ENCODE measurements at regions not wholly inside any gene's neighbourhood (a gene's known extent, or its start where the extent isn't known, plus 50 kb on each side); places are given as distances from the start of the nearest gene placed in this dataset.

DNA sequence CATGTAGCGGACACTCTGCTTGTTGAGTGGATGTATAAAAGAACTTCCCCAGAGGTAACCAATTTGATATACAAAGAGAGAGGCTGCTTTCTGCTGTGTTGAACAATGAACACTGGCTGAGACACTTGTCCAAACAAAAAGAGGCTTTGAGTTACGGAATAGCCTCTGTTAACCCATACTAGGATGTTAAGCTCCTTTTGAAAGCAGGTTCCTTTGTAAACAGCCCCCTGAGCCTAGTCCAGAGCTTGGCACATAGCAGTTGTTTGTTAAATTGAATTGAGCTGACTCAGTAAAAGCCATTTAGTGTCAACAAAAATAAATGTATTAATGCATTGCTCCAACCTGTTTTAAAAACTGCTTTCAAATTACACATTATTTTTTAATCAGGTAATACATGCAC is 200.1 kb downstream of the MZT1 start:
- no peak for DNase-seq

DNA sequence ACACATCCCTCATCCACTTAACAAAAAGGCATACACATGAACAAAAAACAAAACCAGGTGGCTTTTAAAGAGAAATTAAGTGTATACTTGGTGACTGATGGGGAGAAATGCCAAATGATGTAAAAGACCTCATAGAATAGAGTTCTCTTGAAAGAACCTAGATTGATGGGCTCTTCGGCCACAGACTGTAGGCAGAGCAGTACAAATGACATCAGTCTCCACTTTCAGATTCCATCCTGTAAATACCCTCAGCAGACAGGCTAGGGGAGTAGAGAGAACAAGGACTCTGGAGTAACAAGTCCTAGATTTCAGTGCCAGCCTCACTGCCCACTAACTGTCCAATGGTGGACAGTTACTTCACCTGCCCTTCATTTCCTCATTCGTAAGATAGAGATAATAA is 203.8 kb downstream of the MZT1 start:
- no peak for DNase-seq

DNA sequence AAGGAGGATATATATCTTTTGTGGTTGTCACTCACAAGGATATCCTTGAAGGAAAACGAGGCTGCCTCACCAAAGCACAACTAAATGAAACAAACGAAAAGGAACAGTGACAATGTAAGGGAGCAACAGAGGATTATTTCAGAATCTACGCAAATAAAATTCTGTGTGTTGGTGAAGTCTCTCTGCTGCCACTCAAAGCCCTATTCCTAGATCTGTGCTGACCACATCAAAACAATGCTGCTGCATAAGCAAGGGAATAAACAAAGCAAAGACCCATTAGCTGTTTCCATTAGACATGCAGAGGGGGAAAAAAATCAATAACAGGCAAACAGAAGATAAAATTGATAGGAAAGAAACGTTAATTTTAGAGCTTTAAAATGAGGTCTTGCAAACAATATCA is 204.4 kb downstream of the MZT1 start:
- DNase-seq = no peak

DNA sequence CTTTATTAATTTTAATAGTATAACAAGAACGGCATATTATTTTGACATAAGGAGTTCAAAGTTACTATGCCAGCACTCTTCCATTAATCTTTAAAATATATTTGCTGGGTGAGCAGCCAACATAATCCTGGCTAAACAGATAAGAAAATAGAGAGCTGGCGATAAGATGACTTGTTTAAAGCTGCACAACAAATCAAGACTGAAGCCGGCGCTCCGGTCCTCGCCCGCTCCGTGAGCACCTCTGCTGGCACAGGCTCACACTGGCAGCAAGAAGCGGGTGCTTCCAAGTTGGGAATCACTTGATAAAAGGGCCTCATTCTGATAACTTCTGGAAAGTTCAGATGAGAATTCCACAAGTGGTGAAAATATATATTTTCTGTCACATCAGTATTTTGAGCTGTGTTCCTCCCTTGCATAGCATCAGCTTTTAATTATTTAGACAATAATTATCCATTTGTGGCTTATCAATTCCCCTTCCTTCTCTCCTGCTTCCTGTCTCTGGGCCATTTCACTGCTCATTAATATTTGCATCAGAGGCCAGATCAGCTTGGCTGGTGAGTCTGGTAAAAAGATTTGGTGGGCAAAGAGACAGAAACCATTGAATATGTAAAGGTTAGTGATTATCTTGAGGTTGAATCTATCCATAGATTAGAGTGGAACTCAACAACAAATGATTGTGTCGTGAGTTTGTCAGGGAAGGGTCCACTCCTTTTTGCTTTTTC is 205.3 kb downstream of the MZT1 start:
- DNase-seq = no peak

DNA sequence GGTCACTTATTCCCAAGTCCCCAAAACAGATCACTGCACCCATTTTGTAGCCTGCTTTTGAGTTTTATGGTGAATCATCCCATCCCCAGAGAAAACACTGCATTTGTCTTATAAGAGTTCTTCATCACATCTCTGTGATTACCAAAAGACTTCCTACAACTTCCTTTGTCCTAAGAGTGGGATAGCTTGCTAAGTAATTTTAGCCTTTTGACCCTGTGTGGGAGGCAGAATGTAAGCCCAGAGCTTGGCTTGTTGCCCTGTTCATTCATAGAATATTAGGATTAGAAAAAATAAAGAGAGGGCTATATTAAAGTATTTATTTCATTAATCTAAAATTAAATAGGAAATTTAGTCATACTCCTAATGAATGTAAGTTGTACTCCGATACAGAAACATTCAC is 213.3 kb downstream of the MZT1 start:
- no peak for DNase-seq

DNA sequence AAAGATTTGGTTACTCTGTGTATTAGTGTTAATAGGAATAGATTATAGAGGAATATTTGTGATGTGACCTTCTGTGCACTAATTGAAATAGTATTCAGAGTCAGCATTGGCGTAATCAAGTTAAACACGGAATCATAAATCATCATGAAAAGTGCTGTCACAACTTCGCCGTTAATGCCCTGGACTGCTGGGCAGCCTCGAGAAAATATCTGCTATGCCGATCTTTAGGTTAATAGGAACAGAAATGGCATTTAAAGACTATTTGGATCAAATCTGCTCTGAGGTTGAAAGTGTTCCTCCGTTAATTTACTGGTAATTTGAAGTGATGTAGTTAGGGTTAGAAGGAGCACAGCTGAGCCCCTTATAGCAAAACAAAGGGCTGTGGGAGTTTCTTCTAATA is 219.0 kb downstream of the MZT1 start:
- no peak for DNase-seq

DNA sequence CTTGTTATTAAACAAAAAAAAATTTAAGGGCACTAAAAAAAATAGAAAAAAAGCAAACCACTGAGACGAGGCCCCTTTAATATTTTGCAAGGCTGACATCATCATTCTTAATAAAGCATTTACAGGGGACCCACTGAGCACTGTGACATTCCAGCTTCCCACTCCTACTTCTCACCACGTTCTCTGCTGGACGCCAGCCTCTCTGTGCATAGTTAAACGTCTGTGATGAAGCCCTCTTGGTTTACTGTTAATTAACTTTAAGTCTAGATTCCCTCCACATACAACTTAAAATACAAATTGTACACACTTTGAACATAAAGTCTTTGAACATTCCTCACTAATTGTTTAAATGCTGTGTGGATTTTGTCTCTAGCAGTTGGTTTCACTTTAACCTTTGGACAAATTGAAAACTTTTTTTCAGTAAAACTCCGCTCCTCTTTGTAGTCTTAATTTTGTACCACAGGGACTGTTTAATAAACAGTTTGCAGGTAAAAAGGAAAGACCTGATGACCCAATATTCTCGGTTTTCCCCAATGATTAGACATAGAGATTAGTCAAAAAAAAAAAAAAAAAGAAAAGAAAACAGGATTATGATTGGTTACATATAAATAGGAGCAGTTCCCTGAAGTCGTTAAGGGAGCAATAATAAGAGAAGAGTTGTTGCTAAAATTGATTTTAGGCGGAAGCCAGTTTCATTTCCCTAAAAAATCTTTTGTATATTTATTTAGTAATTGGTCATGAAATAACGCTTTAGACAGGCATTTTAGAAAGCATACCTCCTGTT is 219.8 kb downstream of the MZT1 start:
- no peak for DNase-seq

DNA sequence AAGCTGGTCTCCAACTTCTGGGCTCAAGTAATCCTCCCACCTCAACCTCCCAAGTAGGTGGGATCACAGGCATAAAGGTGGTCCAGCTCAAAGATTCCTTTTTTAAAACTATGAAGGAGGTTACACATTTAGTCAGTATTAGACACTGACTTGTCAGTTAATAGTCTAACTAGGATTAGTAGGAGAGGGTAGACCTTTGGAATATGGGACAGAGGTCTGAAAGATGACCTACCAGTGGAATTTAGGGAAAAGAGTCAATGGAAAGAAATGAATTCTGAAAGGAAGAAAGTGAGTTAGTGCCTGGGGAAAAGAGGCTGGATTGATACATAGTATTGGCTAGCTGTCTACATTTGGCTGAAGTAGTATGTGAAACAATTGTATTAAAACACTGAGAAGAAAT is 220.7 kb downstream of the MZT1 start:
- DNase-seq = no peak

DNA sequence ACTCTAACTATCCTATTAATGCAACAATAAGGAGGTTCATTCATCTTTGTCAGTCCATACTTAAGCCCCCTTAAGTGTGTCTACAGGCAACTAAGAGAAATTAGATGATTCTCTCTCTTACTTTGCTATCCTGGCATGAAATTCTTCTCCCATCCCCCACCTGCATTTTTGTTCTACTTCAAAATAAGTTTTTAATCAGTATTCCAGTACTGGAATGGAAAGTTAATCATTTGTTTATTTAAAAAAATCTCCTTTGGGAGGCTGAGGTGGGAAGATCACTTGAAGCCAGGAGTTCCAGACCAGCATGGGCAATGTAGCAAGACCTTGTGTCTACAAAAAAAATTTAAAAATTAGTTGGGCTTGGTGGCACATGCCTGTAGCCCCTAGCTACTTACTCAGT is 222.1 kb downstream of the MZT1 start:
- no peak for DNase-seq

DNA sequence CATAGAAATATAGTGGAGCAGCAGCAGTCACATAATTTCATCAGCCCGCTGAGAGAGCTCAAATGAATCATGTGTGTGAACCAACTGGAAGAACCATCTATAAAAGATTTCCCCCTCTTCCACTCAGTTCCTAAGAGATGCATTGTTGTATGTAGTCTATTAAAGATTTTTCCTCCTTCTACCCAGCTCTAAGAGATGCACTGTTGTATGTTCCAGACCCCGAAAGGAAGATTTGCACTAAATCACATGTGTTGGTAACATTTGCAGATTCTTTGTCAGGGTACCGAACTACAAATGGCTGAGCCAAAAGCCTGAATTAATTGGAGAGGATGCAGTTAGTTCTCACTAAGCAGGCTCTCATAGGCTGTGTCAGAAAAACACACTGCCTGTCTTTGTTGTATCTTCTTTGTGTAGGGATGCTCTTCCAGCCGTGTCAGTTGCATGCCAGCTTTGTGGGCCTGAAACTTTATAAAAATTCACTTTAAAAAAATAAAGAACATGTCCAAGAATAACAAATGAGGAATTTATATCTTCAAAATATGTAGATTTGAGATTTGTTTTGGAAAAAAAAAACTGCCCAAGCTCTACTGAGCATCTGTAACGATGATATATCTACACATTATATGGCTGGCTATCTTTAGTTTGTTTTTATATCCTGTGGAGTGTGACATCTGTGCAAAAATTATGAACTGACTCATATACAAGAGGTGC is 223.1 kb downstream of the MZT1 start:
- no peak for DNase-seq

DNA sequence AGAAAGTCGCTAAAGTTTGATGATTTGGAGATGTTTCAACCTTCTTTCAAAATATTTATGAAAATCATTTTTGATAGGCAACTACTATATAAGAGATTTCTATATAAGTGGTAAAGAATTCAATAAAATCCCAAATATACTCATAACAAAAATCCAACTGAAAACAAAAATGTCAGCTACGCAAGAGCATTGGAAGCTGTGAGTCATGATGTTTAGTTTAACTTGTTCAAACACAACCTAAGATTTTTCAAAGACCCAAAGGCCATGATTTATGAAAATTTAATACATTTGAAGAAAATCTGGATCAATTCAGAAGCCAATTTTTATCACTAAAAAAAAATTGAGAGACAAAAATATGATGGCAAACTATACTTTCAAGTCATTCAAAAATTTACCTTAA is 226.6 kb downstream of the MZT1 start:
- DNase-seq = no peak

DNA sequence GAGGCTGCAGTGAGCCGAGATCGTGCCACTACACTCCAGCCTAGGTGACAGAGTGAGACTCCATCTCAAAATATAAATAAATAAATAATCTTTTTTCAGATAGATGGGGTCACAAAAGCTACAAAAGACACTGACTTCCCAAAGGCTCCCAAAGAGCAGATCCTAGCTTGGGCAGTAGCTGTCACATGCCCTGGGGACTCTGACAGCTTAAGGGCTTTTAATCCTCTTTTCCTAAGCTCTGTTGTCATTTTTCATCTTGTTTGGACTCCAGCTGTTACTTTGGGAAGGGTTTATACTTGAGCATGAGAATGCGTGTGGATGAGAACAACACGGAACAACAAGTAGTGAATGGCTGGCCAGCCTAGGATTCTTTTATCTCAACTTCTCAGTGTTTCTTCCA is 231.7 kb downstream of the MZT1 start:
- DNase-seq = no peak

DNA sequence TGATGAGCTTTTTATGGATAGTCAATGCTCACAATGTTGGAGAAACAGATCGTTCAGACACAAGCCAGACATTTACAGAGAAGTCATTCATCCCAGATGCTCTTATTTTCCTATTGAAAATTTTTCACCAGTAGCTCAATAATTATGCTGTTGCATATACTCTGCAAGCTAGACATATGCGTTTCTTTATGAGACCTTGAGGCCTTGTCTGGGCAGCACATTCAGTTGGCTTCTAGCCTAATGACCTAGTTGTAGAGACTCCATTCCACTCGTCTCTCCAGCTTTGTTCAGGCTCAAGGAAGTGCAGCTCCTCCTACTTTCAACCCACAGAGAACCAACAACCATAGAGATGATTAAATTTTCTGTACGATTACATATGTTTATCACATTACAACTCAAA is 237.7 kb downstream of the MZT1 start:
- DNase-seq = no peak

DNA sequence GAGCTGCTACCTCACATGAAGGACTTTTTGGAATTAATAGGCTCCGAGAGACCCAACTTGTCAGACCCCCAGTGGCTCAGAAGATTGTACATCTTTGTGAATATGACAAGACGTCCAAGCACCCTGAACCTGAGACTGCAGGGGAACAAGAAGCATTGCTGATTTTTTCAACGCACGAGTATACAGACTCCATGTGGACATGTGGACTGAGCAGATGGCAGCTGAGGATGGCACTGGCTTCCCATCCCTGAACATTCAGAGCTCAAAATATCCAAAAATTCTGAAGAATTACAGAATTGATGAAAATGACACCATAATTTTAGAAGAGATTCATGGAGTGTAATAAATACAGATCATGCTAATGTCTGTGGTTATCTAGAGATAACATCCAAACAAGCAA is 254.1 kb downstream of the MZT1 start:
- no peak for DNase-seq

DNA sequence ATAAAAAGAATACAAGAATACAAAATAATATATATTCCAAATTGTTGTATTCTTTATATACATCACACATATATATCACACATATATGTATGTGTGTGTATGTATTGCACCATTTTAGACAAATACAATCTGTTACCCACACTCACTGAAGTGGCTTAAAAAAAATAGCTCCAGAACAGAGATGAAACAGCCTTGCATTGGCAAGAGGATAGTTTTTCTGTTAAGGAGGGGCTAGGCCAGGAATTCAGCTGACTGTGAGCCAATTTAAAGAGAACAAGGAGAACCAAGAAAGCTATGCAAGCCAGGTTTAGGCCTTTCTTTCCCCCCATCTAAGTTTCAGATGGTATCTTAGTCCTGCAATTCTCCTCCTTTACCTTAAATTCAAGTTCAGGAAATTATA is 257.5 kb downstream of the MZT1 start:
- no peak for DNase-seq

DNA sequence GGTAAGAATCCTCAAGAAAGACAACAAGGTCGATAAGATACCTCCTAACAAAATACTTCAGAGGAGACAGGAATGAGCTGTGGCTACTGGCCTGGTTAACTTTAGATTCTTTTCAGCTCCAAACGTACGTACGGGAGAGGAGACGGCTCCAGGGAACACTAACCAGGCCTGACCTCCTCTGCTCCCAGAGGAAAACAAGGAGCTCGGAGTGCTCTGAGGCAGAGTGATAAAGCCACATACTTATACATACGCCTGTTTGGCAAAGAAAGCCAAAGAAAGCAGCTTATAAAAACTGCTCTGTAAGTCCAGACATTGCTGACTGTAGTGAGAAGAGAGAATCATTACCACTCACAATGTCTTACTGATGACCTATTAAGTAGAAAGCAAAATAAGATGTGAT is 263.9 kb downstream of the MZT1 start:
- no peak for DNase-seq

DNA sequence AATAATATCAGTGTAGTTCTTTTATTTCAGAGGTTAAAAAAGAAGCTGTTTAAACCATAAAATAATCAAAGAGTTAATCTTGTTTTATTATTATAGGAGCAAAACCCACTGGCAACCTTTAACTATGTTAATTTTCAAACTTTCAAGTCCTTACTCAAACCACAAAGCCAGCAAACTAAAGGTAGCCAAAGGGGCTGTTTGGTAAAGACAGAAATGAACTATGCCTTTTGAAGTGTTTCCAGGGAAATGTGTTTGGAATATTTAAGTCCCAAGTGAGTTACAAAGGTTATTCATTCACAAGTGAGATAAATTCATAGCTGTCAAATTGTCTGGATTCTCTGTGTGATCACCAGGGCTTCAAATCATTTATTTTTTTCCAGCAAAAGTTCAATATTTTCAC is 264.7 kb downstream of the MZT1 start:
- DNase-seq = no peak

DNA sequence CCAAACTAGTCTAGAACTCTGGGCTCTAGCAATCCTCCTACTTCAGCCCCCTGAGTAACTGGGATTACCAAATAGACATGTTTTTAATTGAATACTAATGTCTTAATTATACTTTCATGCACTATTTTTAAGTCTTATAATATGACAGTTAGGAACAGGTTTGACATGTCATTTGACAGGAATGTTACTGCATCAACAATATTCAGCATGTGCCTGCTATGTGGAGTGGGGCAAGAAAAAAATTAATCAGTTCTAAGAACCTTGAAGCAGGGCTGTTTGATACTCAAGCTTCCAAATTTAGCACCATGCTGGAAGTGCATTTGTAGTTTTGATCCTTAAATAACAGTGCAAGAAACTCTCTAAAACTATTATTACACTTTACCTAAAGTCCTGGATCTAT is 265.3 kb downstream of the MZT1 start:
- DNase-seq = no peak

DNA sequence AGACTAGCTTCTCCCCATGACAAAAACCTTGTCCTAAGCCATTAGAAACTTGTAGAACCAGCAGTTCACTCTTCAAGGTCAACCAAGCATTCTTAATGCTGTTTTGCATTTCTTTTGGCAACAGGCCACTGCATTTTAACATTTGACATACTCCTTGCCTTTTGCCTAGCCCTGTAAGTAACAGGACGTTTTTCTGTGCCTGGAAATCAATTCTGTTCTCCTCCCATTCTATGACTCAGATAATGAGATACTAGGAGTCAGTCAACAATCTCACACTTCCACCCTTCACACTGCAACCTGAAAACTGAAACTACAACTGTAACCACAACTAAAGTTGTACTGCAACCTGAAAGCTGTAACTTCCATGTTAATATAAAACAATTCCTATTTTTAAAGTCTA is 268.7 kb downstream of the MZT1 start:
- no peak for DNase-seq

DNA sequence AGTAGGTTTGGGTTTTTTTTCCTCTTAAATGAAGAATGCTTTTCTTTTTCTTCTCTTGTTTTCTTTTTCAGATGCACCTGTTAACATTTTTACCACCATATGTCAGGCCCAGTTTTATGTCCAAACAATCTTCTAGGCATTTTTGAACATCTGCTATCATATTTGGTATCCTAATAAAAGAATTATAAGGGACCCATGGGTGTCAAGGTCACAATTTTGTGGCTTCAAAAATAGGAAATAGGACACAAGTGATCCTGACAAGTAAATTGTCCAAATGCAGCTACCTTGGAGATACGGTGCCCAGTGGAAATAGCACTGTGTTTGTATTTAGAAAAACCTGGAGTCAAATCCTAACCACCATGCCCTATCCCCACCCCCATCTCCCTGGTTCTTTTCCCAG is 270.3 kb downstream of the MZT1 start:
- no peak for DNase-seq

DNA sequence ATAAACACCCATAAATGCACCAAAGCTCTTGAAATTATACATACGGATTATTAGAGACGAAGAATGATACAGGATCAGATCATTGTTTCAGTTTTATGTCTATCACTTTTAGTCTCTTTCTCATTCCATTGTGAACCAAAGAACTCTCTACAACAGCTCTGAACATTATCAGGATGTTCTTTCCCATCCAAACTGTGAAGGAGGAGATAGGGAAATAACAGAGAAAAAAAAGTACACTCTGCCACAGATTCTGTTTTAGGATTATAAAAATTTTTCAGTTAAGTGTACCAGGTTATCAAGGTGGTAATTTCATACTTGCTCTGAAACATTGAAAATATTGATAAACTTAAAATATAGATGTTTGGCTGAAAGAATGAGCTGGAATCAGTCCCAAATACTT is 270.9 kb downstream of the MZT1 start:
- DNase-seq = no peak

DNA sequence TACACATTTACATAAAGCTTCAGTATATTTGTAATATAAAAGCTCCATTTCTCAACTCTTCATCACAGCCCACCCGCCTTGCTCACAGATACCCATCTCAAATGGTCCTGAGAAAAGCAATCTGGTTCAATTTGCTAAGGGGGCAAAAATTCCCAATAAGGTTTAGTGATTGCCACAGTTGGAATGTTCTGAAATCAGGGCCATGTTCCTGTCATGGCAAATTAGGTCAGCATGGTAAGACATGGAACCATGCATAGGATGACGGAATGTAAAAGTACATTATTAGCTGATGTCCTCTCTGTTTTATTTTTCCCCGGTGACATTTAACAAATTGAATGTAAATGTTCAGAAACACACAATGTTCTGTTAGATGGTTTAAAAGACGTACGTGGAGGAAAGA is 274.3 kb downstream of the MZT1 start:
- DNase-seq = no peak

DNA sequence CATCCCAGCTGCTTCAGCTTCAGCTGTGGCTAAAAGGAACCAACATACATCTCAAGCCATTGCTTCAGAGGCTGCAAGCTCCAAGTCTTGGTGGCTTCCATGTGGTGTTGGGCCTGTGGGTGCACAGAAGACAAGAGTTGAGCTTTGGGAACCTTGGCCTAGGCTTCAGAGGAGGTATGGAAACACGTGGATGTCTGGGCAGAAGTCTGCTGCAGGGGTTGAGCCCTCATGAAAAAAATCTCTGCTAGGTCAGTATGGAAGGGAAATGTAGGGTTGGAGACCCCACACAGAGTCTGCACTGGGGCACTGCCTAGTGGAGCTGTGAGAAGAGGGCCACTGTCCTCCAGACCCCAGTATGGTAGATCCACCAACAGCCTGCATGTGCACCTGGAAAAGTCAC is 279.3 kb downstream of the MZT1 start:
- no peak for DNase-seq

DNA sequence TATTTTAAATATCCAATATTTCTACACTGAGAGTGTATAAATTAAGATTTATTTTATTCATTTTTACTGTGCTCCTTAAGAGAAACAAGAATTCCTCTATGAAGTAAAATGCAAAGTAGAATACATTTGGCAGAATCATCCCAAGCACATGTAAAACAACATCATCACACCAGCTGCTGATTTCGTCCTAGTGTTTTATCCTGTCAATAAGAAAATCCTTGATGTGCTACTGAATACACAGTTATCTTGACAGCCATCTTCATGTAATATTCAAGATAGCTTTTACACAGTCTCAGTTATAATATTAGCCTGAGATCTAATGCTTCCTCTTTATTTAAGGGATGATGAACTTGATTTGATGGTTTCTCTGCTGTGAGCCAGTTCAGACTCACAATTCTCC is 282.4 kb downstream of the MZT1 start:
- DNase-seq = no peak
